ENCODE measurements at regions not wholly inside any gene's neighbourhood (a gene's known extent, or its start where the extent isn't known, plus 50 kb on each side); places are given as distances from the start of the nearest gene placed in this dataset.
"Not testable (repeated sequence)": the region's sequence is repeated elsewhere in the genome, so short reads cannot be mapped to it uniquely, and the experiment has no call there.

GRCh38 chr9:42419652-42420051 is 236.2 kb downstream of the SPATA31A6 start:
- not testable (repeated sequence) for DNase-seq (ENCODE audit: low read depth); H3K4me3 ChIP-seq (ENCODE audit: low read depth, low read length)

GRCh38 chr9:42420324-42420723 is 236.9 kb downstream of the SPATA31A6 start:
- DNase-seq (ENCODE audit: low read depth); H3K4me3 ChIP-seq (ENCODE audit: low read depth, low read length): not testable (repeated sequence)

- not testable (repeated sequence) for H3K4me3 ChIP-seq (ENCODE audit: low read depth, low read length); DNase-seq (ENCODE audit: low read depth)
Measured at GRCh38 chr9:42421630-42422029, 238.2 kb downstream of the SPATA31A6 start.

GRCh38 chr9:42430674-42431615 is 247.5 kb downstream of the SPATA31A6 start:
- not testable (repeated sequence) for H3K4me3 ChIP-seq (ENCODE audit: low read depth, low read length)
- DNase-seq (ENCODE audit: low read depth): peak; percentile 62

- H3K4me3 ChIP-seq (ENCODE audit: low read depth, low read length); DNase-seq (ENCODE audit: low read depth): not testable (repeated sequence)
Measured at GRCh38 chr9:42431616-42432010, 248.2 kb downstream of the SPATA31A6 start.

GRCh38 chr9:42434844-42435714 is 251.6 kb downstream of the SPATA31A6 start:
- not testable (repeated sequence) for H3K4me3 ChIP-seq (ENCODE audit: low read depth, low read length); DNase-seq (ENCODE audit: low read depth)

- DNase-seq (ENCODE audit: low read depth); H3K4me3 ChIP-seq (ENCODE audit: low read depth, low read length): not testable (repeated sequence)
Measured at GRCh38 chr9:42435715-42436342, 252.4 kb downstream of the SPATA31A6 start.

GRCh38 chr9:42437057-42437759 is 253.7 kb downstream of the SPATA31A6 start:
- not testable (repeated sequence) for DNase-seq (ENCODE audit: low read depth); H3K4me3 ChIP-seq (ENCODE audit: low read depth, low read length)

- not testable (repeated sequence) for H3K4me3 ChIP-seq (ENCODE audit: low read depth, low read length); DNase-seq (ENCODE audit: low read depth)
Measured at GRCh38 chr9:42442680-42443079, 259.2 kb downstream of the SPATA31A6 start.

- not testable (repeated sequence) for DNase-seq (ENCODE audit: low read depth); H3K4me3 ChIP-seq (ENCODE audit: low read depth, low read length)
Measured at GRCh38 chr9:42443414-42443813, 260.0 kb downstream of the SPATA31A6 start.

- H3K4me3 ChIP-seq (ENCODE audit: low read depth, low read length); DNase-seq (ENCODE audit: low read depth): not testable (repeated sequence)
Measured at GRCh38 chr9:42461436-42461835, 278.0 kb downstream of the SPATA31A6 start.

GRCh38 chr9:42461863-42462262 is 278.4 kb downstream of the SPATA31A6 start:
- H3K4me3 ChIP-seq (ENCODE audit: low read depth, low read length); DNase-seq (ENCODE audit: low read depth): not testable (repeated sequence)

- H3K4me3 ChIP-seq (ENCODE audit: low read depth, low read length): not testable (repeated sequence)
- peak; percentile 43 for DNase-seq (ENCODE audit: low read depth)
Measured at GRCh38 chr9:42463981-42464380, 280.5 kb downstream of the SPATA31A6 start.

- not testable (repeated sequence) for H3K4me3 ChIP-seq (ENCODE audit: low read depth, low read length)
Measured at GRCh38 chr9:42470577-42470976, 287.1 kb downstream of the SPATA31A6 start.

GRCh38 chr9:42490989-42491388 is 307.5 kb downstream of the SPATA31A6 start:
- DNase-seq (ENCODE audit: low read depth); H3K4me3 ChIP-seq (ENCODE audit: low read depth, low read length): not testable (repeated sequence)

More at GRCh38 chr9:42470577-42470976, 287.1 kb downstream of the SPATA31A6 start:
- not testable (repeated sequence) for DNase-seq (ENCODE audit: low read depth)

- H3K4me3 ChIP-seq (ENCODE audit: low read depth, low read length); DNase-seq (ENCODE audit: low read depth): not testable (repeated sequence)
Measured at GRCh38 chr9:42502620-42503264, 319.3 kb downstream of the SPATA31A6 start.

- H3K4me3 ChIP-seq (ENCODE audit: low read depth, low read length); DNase-seq (ENCODE audit: low read depth): not testable (repeated sequence)
Measured at GRCh38 chr9:42508111-42508510, 324.7 kb downstream of the SPATA31A6 start.

- H3K4me3 ChIP-seq (ENCODE audit: low read depth, low read length); DNase-seq (ENCODE audit: low read depth): not testable (repeated sequence)
Measured at GRCh38 chr9:42513535-42513934, 330.1 kb downstream of the SPATA31A6 start.
